SH-SY5Y (cell line): ENCODE measurements at regions not wholly inside any gene's neighbourhood (a gene's known extent, or its start where the extent isn't known, plus 50 kb on each side); places are given as distances from the start of the nearest gene placed in this dataset.

Experiments used
- GATA2 ChIP-seq: IDR thresholded peaks from 2 replicates; pipeline ENCODE4 v1.6.1; 2011; ENCODE audit warnings: mild to moderate bottlenecking, low read depth, low read length
- GATA3 ChIP-seq: IDR thresholded peaks from 2 replicates; pipeline ENCODE4 v1.6.1; 2011; ENCODE audit warnings: low read depth, mild to moderate bottlenecking, low read length, moderate library complexity

DNA sequence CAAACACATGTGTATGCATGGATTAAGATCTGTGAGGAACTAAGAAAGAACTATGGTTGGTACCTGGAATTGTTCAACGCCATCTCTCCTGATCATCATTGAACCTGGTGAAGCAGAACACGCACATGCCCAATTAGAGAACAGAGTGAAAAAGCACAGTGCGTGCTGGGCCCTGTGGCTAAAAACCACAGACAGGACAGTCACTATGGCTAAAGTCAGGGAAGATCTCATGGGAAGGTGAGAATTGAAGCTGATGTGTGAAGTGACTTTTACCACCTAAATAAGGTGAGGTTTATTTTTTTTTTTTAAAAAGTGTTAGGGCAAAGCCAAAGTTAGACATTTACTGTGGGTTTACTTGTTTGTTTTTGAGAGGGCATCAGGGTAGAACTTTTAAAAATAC is 215.0 kb downstream of the SLC38A4 start:
- no peak for TF ChIP-seq GATA2
- TF ChIP-seq GATA3, result no peak
